Right kidney (tissue), 1 donor: ENCODE measurements at regions not wholly inside any gene's neighbourhood (a gene's known extent, or its start where the extent isn't known, plus 50 kb on each side); places are given as distances from the start of the nearest gene placed in this dataset.
"Not testable (repeated sequence)": the region's sequence is repeated elsewhere in the genome, so short reads cannot be mapped to it uniquely, and the experiment has no call there.

Source experiments
- DNase-seq: peaks from one replicate; pipeline ENCODE4 v3.0.0-alpha.2; 2016

- DNase-seq: no peak
These were observed 234.6 kb upstream of the PITRM1 start for GRCh38 chr10:3407208-3407607.

GRCh38 chr10:3406556-3406955 is 234.0 kb upstream of the PITRM1 start:
- DNase-seq: no peak

GRCh38 chr10:3404381-3404780 is 231.8 kb upstream of the PITRM1 start:
- no peak for DNase-seq

- DNase-seq: no peak
These were observed 229.7 kb upstream of the PITRM1 start for GRCh38 chr10:3402187-3402751.

- no peak for DNase-seq
These were observed 228.9 kb upstream of the PITRM1 start for GRCh38 chr10:3401491-3401938.

- no peak for DNase-seq
These were observed 227.8 kb upstream of the PITRM1 start for GRCh38 chr10:3400348-3400747.

GRCh38 chr10:3399756-3400155 is 227.2 kb upstream of the PITRM1 start:
- DNase-seq: no peak

GRCh38 chr10:3398825-3399646 is 226.5 kb upstream of the PITRM1 start:
- DNase-seq: no peak

- DNase-seq: no peak
These were observed 225.3 kb upstream of the PITRM1 start for GRCh38 chr10:3397846-3398245.

- no peak for DNase-seq
These were observed 224.6 kb upstream of the PITRM1 start for GRCh38 chr10:3397231-3397630.

- no peak for DNase-seq
These were observed 223.5 kb upstream of the PITRM1 start for GRCh38 chr10:3396116-3396515.

GRCh38 chr10:3395458-3395861 is 222.9 kb upstream of the PITRM1 start:
- DNase-seq: no peak

GRCh38 chr10:3395041-3395440 is 222.5 kb upstream of the PITRM1 start:
- DNase-seq: no peak

GRCh38 chr10:3393958-3394357 is 221.4 kb upstream of the PITRM1 start:
- no peak for DNase-seq

- DNase-seq: no peak
These were observed 219.1 kb upstream of the PITRM1 start for GRCh38 chr10:3391657-3392056.

- DNase-seq: no peak
These were observed 216.5 kb upstream of the PITRM1 start for GRCh38 chr10:3389130-3389529.

GRCh38 chr10:3385487-3385886 is 212.9 kb upstream of the PITRM1 start:
- DNase-seq: no peak

GRCh38 chr10:3382092-3382491 is 209.5 kb upstream of the PITRM1 start:
- DNase-seq: no peak

- DNase-seq: no peak
These were observed 207.9 kb upstream of the PITRM1 start for GRCh38 chr10:3380406-3381050.

- DNase-seq: no peak
These were observed 204.0 kb upstream of the PITRM1 start for GRCh38 chr10:3376631-3377030.

- DNase-seq: no peak
These were observed 202.9 kb upstream of the PITRM1 start for GRCh38 chr10:3375505-3375904.

- DNase-seq: no peak
These were observed 202.3 kb upstream of the PITRM1 start for GRCh38 chr10:3374914-3375313.

- not testable (repeated sequence) for DNase-seq
These were observed 200.9 kb upstream of the PITRM1 start for GRCh38 chr10:3373374-3374027.
